ENCODE measurements at regions not wholly inside any gene's neighbourhood (a gene's known extent, or its start where the extent isn't known, plus 50 kb on each side); places are given as distances from the start of the nearest gene placed in this dataset.
"Not testable (repeated sequence)": the region's sequence is repeated elsewhere in the genome, so short reads cannot be mapped to it uniquely, and the experiment has no call there.

- DNase-seq = no peak
Observed at GRCh38 chr17:33572615-33573014, 279.5 kb upstream of the ASIC2 start.

DNA sequence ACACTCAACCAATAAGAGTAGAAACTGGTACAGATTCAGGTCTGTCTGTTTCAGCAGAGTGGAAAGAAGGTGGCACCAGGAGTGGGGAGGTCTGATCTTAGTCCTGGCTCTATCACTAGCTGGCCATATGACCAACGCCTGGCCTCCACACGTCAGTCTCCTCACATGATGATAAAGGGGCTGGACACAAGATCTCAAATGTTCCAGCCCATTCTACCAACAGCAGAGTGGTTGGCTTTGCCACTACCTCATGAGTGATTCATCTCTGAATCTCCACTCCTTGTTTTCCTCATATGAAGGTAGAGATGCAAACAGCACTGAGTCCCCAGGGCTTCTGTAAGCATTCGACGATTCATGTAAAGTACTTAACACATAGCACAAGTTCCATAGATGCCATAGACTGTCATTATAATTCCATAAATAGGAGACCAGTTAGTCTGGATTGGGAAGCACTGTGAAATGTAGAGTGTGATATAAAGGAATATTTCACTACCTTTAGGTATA, 281.9 kb upstream of the ASIC2 start:
- no peak for DNase-seq

DNA sequence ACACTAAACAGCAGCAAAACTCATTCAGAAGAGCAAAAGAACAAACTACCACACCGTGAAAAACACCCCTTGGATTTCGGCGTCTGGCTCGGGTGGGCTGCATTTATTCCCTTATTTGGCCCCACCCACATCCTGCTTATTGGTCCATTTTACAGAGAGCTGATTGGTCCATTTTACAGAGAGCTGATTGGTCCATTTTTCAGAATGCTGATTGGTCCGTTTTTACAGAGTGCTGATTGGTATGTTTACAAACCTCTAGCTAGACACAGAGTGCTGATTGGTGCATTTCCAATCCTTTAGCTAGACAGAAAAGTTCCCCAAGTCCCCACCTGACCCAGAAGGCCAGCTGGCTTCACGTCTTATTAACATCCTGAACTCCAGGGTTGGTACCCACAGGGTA, 286.6 kb upstream of the ASIC2 start:
- not testable (repeated sequence) for DNase-seq

DNA sequence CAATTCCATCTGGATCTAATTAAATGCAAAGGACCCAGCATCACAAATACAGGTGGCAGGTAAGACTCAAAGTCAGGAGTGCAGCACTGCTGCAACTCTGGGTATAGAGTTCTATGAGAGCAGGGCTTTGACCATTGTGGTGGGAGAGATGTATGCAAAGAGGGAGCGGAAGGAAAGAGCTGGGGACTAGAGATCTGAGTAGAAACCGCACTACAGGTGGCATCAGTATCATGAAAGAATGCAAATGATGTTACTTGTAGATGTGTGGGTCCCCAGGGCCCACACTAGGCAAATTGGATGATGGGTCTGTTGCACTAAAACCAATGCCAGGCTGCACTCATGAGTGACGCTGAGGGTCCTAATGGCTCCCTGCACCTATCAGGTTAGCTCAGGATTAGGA, 287.1 kb upstream of the ASIC2 start:
- DNase-seq = no peak

DNA sequence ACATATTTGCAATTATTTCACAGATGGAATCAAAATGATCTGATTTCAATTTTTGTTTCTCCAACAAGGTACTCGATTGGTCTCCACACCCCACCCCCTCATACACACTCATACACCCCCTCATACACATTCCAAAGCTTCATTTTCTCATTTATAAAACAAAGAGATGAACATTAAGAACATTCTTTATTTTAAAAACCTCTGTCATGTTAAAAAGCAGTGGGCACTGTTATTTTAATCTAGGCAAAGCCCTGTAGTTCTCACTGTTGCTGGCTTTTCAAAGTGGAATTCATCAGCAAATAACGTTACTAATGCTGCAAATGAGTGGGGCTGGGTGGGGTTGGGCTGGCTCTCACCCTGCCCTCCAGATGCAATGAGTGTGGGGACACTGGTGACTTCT, 289.6 kb upstream of the ASIC2 start:
- no peak for DNase-seq

DNA sequence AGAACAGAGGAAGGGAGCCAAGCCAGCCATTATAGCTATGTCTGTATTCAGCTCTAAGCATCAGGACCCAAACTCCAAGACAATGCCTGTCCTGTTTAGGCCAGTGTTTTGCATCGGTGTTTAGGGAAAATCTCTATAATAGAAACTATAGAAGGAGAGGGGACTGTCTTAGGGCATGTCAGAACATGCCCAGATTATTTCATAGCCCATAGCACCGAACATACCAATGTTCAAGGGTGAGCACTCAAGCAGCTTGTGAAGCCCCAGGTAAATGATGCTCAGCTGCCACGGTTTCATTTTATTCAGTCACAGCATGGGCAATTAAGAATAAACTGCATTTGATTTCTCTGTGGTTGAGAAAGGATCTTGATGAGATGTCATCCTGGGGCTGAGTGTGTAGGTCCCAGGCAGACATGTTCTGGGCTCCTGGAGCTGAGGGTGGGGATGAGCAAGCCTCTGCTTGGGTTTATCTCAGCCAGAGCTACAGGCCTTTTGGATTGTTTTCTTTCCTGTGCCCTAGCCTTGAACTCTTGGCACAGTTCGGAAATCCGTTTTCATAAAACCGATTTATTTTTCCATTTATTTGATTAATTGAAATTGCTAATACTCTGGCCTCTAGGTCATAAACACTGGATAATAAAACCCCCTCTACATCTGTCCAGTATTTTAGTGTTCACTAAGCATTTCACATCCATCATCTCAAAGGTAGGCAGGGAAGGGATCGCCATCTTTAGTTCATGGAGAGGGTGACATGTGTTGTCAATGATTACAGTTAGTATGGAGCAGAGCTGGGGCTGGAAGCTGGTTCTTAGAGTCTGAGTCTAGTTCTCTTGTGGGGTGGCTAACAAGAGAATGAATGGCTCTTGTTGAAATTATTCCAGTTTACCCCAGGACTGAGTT, 290.7 kb upstream of the ASIC2 start:
- no peak for DNase-seq

DNA sequence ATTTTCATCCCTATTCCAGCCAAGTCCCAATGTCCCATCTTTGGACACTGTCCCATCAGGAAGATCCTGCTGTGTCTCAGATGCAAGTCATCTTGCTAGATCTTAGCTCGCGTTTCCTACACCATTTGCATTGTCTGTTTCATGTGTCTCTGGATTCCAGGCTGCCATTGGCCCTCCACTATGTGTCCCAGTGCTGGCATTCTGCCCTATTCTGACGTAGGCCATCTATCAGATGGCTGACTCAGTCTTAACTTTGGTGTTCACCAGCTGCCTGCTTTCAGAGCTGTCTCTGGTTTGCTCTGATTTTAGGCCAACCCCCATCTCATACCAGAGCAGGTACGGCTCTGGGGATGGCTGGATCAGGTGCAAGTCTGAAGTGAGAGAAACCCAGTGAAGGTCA, 300.9 kb upstream of the ASIC2 start:
- DNase-seq = no peak

- no peak for DNase-seq
Observed at GRCh38 chr17:33595828-33596227, 302.7 kb upstream of the ASIC2 start.

- no peak for DNase-seq
Observed at GRCh38 chr17:33596899-33597298, 303.8 kb upstream of the ASIC2 start.

DNA sequence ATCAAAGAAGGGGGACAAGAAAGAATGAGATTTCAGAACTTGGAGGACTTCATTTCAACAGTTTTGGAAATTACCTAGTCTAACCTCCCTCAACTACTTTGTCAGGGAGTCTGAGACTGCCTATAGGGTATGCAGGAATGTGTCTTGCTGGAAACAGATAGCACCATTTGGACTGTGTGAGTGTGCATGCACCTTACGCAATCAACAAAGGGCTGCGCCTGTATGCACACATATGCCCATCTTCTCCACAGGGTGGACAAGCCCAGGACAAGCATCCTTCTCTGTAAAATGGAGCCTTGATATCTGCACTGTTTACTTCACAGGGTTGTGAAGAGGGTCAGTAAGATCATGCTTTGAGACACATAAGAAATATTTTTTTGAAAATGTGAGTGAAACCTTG, 305.7 kb upstream of the ASIC2 start:
- no peak for DNase-seq

- no peak for DNase-seq
Observed at GRCh38 chr17:33602981-33603380, 309.9 kb upstream of the ASIC2 start.

DNA sequence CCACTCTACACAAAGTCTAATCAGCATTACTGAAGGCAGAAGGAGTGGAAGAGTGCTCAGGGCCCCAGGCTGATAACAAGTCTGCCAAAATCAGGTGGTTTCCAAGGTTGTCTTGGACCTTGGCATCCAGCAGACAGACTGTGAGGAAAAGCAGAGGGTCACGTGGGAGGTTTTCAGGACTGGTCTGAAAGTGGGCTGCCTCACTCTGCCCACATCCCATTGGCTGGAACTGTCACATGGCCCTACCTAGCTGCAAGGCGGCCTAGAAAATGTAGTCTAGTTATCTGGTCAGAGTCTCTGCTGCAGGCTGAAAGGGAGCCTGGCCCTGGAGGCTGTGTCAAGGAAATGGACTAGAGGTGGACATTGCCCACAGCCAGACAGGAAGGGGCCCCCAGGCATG, 310.7 kb upstream of the ASIC2 start:
- no peak for DNase-seq

DNA sequence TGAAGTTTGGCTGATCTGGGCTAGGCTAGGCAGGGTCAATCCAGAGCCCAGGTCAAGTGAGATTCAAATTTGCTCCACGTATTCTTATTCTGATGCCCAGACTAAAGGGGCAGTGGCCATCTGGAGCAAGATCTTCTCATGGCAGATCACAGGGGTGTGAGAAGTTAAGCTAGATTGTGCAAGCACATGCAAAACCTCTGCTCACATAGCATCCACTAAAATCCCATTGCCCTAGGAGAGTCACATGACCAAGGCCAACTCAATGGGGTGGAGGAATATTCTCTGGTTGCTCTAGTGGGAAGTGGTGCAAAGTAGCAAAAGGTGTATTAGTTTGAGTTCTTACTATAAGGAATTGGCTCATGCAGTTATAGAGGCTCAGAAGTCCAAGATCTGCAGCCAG, 318.4 kb upstream of the ASIC2 start:
- no peak for DNase-seq

DNA sequence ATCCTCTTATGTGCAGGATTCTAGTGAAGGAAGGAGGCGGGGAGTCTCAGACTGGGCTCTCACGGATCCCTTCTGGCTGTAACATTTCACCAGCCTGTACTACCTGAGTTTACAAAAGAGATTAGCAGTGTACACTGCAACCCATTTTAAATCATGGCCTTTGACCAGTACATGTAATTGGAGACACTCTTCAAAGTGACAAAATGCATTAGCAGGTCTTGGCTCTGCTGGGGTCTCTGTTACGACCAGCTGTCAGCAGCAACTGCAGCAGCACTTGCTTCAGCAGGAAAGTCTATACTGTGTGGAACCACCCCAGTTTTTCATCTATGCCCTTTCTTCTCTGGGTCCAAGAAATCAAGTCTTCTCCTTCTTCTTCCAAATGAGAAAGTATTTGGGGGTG, 322.8 kb upstream of the ASIC2 start:
- DNase-seq = no peak

DNA sequence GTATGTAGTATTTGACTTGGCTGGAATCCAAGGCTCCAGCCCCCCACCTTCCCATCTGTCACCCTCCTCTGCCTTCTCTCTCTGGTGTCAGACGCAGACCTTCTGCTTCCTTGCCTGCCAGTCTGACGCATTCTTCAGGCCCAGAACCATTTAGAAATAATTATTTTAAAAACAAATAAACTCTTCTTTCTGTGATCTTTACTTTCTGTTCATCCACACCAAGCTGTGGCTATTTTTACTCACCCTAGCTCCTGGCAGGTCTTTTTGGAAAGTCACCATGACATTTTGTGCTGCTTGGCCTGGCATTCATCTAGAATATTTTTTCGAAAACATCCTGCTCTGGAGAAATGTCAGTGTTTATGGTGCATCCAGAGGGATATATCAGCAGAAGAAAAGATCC, 330.7 kb upstream of the ASIC2 start:
- DNase-seq = no peak

GRCh38 chr17:33628500-33629346, 335.6 kb upstream of the ASIC2 start:
- DNase-seq = no peak

GRCh38 chr17:33633446-33633845, 340.4 kb upstream of the ASIC2 start:
- DNase-seq = no peak

- DNase-seq = no peak
Observed at GRCh38 chr17:33637534-33637933, 344.4 kb upstream of the ASIC2 start.

- DNase-seq = no peak
Observed at GRCh38 chr17:33639103-33639880, 346.2 kb upstream of the ASIC2 start.

GRCh38 chr17:33640629-33641028, 347.5 kb upstream of the ASIC2 start:
- no peak for DNase-seq

GRCh38 chr17:33642002-33642401, 348.9 kb upstream of the ASIC2 start:
- DNase-seq = no peak

DNA sequence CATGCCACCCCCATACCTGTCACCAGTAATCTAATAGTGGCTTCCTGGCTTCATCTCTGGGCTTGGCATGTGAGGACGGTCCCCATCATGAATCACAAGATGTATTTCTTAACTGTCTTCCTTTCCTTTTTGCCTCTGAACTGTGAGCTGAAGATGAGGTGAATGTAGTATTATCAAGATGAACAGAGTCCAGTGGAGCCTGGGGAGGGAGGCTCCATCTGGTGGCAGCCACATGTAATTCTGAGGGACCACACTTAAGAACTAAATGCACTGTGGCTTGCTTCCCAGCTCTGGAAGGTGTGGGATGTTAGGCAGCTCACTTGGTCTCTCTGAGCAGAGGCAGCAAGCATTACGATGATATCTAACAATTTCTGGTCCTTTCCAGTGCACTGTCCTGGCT, 354.9 kb upstream of the ASIC2 start:
- DNase-seq = no peak

GRCh38 chr17:33650304-33650703, 357.2 kb upstream of the ASIC2 start:
- no peak for DNase-seq

Data from fibroblast of skin of abdomen (primary cell).